H1 (cell line): ENCODE measurements at regions not wholly inside any gene's neighbourhood (a gene's known extent, or its start where the extent isn't known, plus 50 kb on each side); places are given as distances from the start of the nearest gene placed in this dataset.
"Not testable (repeated sequence)": the region's sequence is repeated elsewhere in the genome, so short reads cannot be mapped to it uniquely, and the experiment has no call there.

ENCODE experiments used
- CTCF ChIA-PET: fragments of 300-600 bp; sonication (Branson Sonifier 250); formaldehyde crosslinking; loops from one replicate; lab custom pipeline; 2021; ENCODE audit not compliant: partially characterized antibody; lab: Charles Lee
- POLR2A ChIA-PET: fragments of 300-600 bp; sonication (Branson Sonifier 250); formaldehyde crosslinking; loops from one replicate; lab custom pipeline; 2021; ENCODE audit warnings: inconsistent platforms; ENCODE audit not compliant: partially characterized antibody; lab: Charles Lee
- DNase-seq, 2 experiments: peaks; one replicate each; pipeline versions ENCODE4 v3.0.0 to v3.0.0-alpha.2; 2010 to 2022; ENCODE audit warnings: low spot score in 2 of 2, low read depth in 1 of 2, mixed read lengths in 1 of 2
- FAIRE-seq: peaks from 2 replicates; lab custom pipeline; 2011; peaks lifted over from hg19 to GRCh38; lab: Jason Lieb, UNC
- H2AFZ ChIP-seq: 2 replicates; pipeline ENCODE4 v1.8.1; 2012; ENCODE audit warnings: low read length, inconsistent platforms
- H2AK5ac ChIP-seq: 2 replicates; pipeline ENCODE4 v1.6.1; 2013; ENCODE audit warnings: low read depth, low read length
- H2BK120ac ChIP-seq: replicated peaks from 2 replicates; pipeline ENCODE3; 2013; ENCODE audit warnings: low read depth, low read length, inconsistent platforms
- H2BK12ac ChIP-seq: 2 replicates; pipeline ENCODE4 v1.6.1; 2013; ENCODE audit warnings: low read depth, low read length
- H2BK15ac ChIP-seq: 2 replicates; pipeline ENCODE4 v1.6.1; 2013; ENCODE audit warnings: low read length
- H2BK20ac ChIP-seq: 2 replicates; pipeline ENCODE4 v1.6.1; 2013; ENCODE audit warnings: low read length
- H2BK5ac ChIP-seq: 2 replicates; pipeline ENCODE4 v1.6.1; 2013; ENCODE audit warnings: low read depth, low read length
- H3K14ac ChIP-seq: 2 replicates; pipeline ENCODE4 v1.6.1; 2013; ENCODE audit warnings: inconsistent platforms; ENCODE audit not compliant: insufficient read length
- H3K18ac ChIP-seq: 2 replicates; pipeline ENCODE4 v1.6.1; 2013; ENCODE audit warnings: low read length; ENCODE audit errors: extremely low read depth
- H3K23ac ChIP-seq: 2 replicates; pipeline ENCODE4 v1.6.1; 2013; ENCODE audit warnings: inconsistent platforms; ENCODE audit not compliant: insufficient read length
- H3K23me2 ChIP-seq: 2 replicates; pipeline ENCODE4 v1.6.1; 2013; ENCODE audit warnings: low read depth, low read length
- H3K27ac ChIP-seq: 2 replicates; pipeline ENCODE4 v1.6.1; 2011; ENCODE audit warnings: low read depth, low read length, inconsistent platforms
- H3K27me3 ChIP-seq, 4 experiments: replicated peaks in 1 of 4; 1 replicate in 1 of 4; 2 replicates in 3 of 4; pipeline versions ENCODE4 v1.6.1 to v1.8.1; 2011 to 2013; ENCODE audit warnings: low read length in 3 of 4, mild to moderate bottlenecking in 3 of 4, inconsistent platforms in 2 of 4, mixed read lengths in 2 of 4, moderate library complexity in 1 of 4; ENCODE audit not compliant: control insufficient read depth in 3 of 4, insufficient read depth in 3 of 4; ENCODE audit errors: extremely low read depth in 1 of 4
- H3K36me3 ChIP-seq, 4 experiments: 2 replicates each; pipeline versions ENCODE4 v1.6.1 to v1.8.1; 2011 to 2013; ENCODE audit warnings: mild to moderate bottlenecking in 4 of 4, low read length in 3 of 4, moderate library complexity in 2 of 4, control low read depth in 1 of 4, inconsistent platforms in 1 of 4; ENCODE audit not compliant: insufficient read depth in 4 of 4, control insufficient read depth in 2 of 4
- H3K4ac ChIP-seq: replicated peaks from 2 replicates; pipeline ENCODE3; 2013; ENCODE audit warnings: low read length, low read depth, mixed read lengths, inconsistent platforms; ENCODE audit not compliant: insufficient read length
- H3K4me1 ChIP-seq, 4 experiments: replicated peaks in 1 of 4; 1 replicate in 1 of 4; 2 replicates in 3 of 4; pipeline versions ENCODE4 v1.6.1 to v1.8.1; 2011 to 2013; ENCODE audit warnings: low read length in 3 of 4, inconsistent platforms in 2 of 4, mixed read lengths in 1 of 4; ENCODE audit not compliant: insufficient read depth in 4 of 4, control insufficient read depth in 3 of 4
- H3K4me2 ChIP-seq, 2 experiments: 2 replicates each; pipeline versions ENCODE4 v1.6.1 to v1.8.1; 2011 to 2013; ENCODE audit warnings: low read depth in 2 of 2, low read length in 2 of 2, control low read depth in 1 of 2, inconsistent platforms in 1 of 2, mild to moderate bottlenecking in 1 of 2; ENCODE audit not compliant: insufficient read depth in 1 of 2
- H3K4me3 ChIP-seq, 4 experiments: fragments of 200-600, 300-600 bp in 1 of 4; sonication (generic), shearing (Covaris generic), sonication (Bioruptor Twin) in 1 of 4; 2 replicates each; pipeline versions ENCODE4 v1.5.1 to v1.8.1; 2011 to 2016; ENCODE audit warnings: low read length in 4 of 4, low read depth in 3 of 4, control low read depth in 2 of 4, inconsistent platforms in 2 of 4, mild to moderate bottlenecking in 2 of 4, mixed read lengths in 1 of 4, moderate library complexity in 1 of 4; ENCODE audit not compliant: insufficient read depth in 2 of 4; ENCODE audit errors: extremely low read depth in 1 of 4
- H3K56ac ChIP-seq: replicated peaks from 2 replicates; pipeline ENCODE3; 2013; ENCODE audit warnings: low read depth, mild to moderate bottlenecking, mixed read lengths, low read length, inconsistent platforms; ENCODE audit not compliant: insufficient read length
- H3K79me1 ChIP-seq: 2 replicates; pipeline ENCODE4 v1.6.1; 2013; ENCODE audit warnings: low read depth, low read length, control low read depth
- H3K79me2 ChIP-seq, 2 experiments: 2 replicates each; pipeline versions ENCODE4 v1.6.1 to v1.8.1; 2012 to 2013; ENCODE audit warnings: low read length in 2 of 2, mild to moderate bottlenecking in 2 of 2, inconsistent platforms in 1 of 2; ENCODE audit not compliant: insufficient read depth in 2 of 2, control insufficient read depth in 1 of 2
- H3K9ac ChIP-seq, 4 experiments: replicated peaks in 1 of 4; 1 replicate in 1 of 4; 2 replicates in 3 of 4; pipeline versions ENCODE4 v1.6.1 to v1.8.1; 2011 to 2013; ENCODE audit warnings: low read depth in 3 of 4, low read length in 3 of 4, control low read depth in 2 of 4, mild to moderate bottlenecking in 2 of 4, moderate library complexity in 2 of 4, inconsistent platforms in 1 of 4; ENCODE audit errors: extremely low read depth in 1 of 4
- H3K9me3 ChIP-seq, 2 experiments: 2 replicates each; pipeline versions ENCODE4 v1.6.1 to v1.8.1; 2012 to 2013; ENCODE audit warnings: mild to moderate bottlenecking in 2 of 2, moderate library complexity in 2 of 2, control low read depth in 1 of 2, inconsistent platforms in 1 of 2, low read depth in 1 of 2, low read length in 1 of 2, mixed read lengths in 1 of 2; ENCODE audit not compliant: insufficient read depth in 2 of 2
- H4K20me1 ChIP-seq, 2 experiments: replicated peaks in 1 of 2; 2 replicates each; pipeline versions ENCODE3 to v1.8.1; 2011 to 2013; ENCODE audit warnings: inconsistent platforms in 2 of 2, low read length in 2 of 2, mild to moderate bottlenecking in 1 of 2; ENCODE audit not compliant: insufficient read depth in 2 of 2, control insufficient read depth in 1 of 2
- H4K5ac ChIP-seq: 2 replicates; pipeline ENCODE4 v1.6.1; 2013; ENCODE audit warnings: low read length, low read depth, mixed read lengths, inconsistent platforms; ENCODE audit not compliant: insufficient read length
- H4K8ac ChIP-seq: 2 replicates; pipeline ENCODE4 v1.8.0; 2013; ENCODE audit warnings: mild to moderate bottlenecking, moderate library complexity, low read length, inconsistent platforms; ENCODE audit not compliant: insufficient read depth; ENCODE audit errors: extremely low read depth
- H4K91ac ChIP-seq: replicated peaks from 2 replicates; pipeline ENCODE3; 2013; ENCODE audit warnings: low read length, mixed read lengths, inconsistent platforms; ENCODE audit not compliant: insufficient read length
- WGBS, 2 experiments: shearing (Covaris generic) in 1 of 2; methylation state at CpG; one replicate each; pipeline versions ENCODE4 v1.1.6 to v1.1.7; 2013 to 2015; ENCODE audit warnings: low lambda C conversion rate in 2 of 2, mixed read lengths in 2 of 2, inconsistent platforms in 1 of 2, low coverage in 1 of 2, missing lambda C conversion rate in 1 of 2; ENCODE audit not compliant: insufficient replicate concordance in 2 of 2, insufficient coverage in 1 of 2, insufficient read length in 1 of 2; ENCODE audit errors: extremely low coverage in 1 of 2, missing lambda C conversion rate in 1 of 2; 5-methylcytosine and 5-hydroxymethylcytosine counted together

DNA sequence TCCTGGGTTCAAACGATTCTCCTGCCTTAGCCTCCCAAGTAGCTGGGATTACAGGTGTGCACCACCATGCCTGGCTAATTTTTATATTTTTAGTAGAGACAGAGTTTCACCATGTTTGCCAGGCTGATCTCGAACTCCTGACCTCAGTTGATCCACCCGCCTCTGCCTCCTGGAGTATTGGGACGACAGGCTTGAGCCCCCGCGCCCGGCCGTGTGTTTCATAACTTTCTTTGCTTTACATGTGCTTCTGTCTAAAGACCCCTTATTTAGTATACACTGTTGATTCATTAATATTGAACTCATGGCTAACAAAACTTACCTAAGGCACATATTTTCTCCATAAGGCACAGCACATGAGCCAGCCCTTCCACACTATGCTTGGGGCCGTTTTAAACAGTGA lies 125.6 kb upstream of the ATP10A start:
- H2AK5ac ChIP-seq, H3K4me1 ChIP-seq, H3K18ac ChIP-seq, FAIRE-seq, H3K9me3 ChIP-seq, H3K14ac ChIP-seq, H3K4me3 ChIP-seq, H3K9ac ChIP-seq, H4K8ac ChIP-seq, H3K79me1 ChIP-seq, CTCF ChIA-PET, H2AFZ ChIP-seq, H3K56ac ChIP-seq, H4K5ac ChIP-seq, H2BK120ac ChIP-seq, H3K36me3 ChIP-seq, H2BK12ac ChIP-seq, H2BK20ac ChIP-seq, H3K4me2 ChIP-seq, H2BK5ac ChIP-seq, H3K79me2 ChIP-seq, DNase-seq, H2BK15ac ChIP-seq, POLR2A ChIA-PET, H4K20me1 ChIP-seq, H3K23ac ChIP-seq, H4K91ac ChIP-seq, H3K27me3 ChIP-seq, H3K23me2 ChIP-seq, H3K27ac ChIP-seq, H3K4ac ChIP-seq: not testable (repeated sequence)
- WGBS, 2 experiments, result 95% methylated on average over 9 of the region's 9 CpGs; no CpG with 5 or more reads in 1 of the 2 experiments
